Stimulated activated CD4-positive, alpha-beta T cell treated with anti-CD3 and anti-CD28 coated beads, Interleukin-1b, Interleukin-23, amount 100 ng/mL, for 4 hours (primary cell): ENCODE measurements at regions not wholly inside any gene's neighbourhood (a gene's known extent, or its start where the extent isn't known, plus 50 kb on each side); places are given as distances from the start of the nearest gene placed in this dataset.

Experiments used
- DNase-seq, 2 donors: peaks; one replicate each; pipeline ENCODE4 v3.0.0-alpha.2; 2020; ENCODE audit warnings: low read depth in 2 of 2

DNA sequence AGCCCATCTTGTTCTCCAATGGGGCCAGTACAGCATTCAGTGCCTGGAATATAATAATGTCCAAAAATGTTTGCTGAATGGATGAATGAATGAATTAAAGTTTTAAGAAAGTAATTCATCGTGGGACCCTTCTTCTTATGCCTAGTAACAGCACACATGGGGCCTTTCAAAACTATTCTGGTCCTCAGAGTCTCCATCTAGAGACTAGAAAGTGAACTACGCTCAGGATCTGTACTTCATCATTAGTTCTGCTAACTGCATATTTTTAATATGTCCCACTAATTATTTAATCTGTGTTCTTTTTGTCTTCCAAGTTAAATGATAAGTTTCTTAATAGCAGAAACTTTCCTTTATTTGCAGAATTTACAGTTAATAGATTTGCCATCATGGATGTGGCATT lies 172.5 kb downstream of the SMAD2 start:
- no peak for DNase-seq

DNA sequence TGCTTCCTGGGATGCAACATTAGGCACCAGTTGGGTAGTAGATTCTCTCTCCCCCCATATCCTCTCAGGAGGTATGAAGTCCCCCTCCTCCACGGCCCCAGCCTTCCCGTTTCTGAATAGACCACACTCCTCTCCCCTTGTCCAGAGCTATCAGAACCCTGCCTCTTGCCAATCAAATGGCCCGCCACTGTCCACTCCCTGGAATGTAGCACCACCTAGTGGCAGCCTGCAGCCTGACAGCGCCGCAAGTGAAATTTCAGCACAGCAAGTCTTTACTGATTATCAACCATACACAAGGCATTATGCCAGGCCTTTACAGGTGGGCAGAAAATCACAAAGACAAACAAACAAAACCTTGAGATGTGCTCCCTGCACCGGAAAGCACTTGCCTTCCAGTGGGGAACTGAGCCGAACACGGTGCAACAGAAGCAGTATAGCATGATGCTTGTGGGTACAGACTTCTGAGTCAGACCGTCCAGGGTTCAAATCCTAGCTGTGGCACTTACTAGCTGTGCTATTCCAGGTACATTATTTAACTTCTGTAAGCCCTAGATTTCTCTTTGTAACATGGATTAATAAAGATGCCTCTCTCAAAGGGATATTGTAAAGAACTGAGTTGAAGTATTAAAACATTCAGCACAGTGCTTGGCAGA lies 174.0 kb downstream of the SMAD2 start:
- peak; percentile 27 to 34 for DNase-seq

DNA sequence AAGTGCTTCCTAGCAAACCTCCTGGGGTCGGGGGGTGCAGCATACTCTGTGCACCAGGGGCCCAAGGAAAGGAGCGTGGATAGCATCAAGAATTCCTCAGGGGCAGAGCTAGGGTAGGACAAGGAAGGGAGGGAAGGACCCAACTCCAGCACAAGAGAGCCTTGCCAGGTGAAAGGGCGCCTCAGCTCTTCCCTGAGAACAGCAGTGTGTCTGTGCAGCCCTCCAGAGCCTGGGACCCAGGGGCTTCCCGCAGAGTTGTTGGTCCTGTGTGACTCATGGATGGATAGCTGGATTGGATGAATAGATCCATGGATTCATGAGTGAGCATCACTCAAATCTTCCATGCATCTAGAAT lies 175.4 kb downstream of the SMAD2 start:
- no peak for DNase-seq

DNA sequence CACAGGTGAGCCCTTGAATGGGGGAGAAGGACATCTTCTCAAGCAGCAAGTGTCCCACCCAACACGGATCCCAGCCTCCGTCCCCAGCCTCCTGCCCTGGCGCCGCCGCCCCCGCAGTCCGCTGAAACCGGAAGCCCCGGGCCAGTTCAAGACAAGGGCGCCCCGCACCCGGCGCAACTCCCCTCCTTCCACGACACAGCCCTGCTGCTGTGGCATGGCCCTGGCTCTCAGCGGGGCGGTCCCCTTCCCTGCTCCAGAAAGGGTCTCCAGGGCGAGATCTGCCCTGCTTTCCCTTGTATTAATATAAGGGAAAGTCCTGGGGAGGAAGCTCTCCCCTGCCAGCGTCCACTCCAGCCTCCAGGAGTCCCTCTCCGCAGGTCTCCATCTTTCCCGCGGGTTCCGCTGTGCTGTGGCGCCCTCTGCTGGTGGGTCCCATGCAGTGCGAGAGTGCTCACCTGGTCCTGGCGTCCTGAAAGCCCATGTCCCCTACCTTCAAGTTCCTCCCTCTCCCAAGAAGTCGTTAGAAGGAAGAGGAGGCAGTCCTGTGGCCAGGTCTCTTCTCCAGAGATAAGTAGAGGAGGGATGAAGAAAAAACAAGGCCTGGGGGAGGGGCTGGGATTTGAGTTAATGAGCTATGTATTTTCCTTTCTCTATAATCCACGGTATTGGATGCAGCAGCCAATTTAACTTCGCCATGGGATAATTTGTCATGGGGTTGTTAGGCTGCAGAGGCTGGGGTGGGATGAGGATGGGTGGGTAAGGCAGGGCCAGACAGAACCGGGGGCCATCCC lies 176.0 kb downstream of the SMAD2 start:
- DNase-seq = peak in 1 of 2 donors; percentile 38

DNA sequence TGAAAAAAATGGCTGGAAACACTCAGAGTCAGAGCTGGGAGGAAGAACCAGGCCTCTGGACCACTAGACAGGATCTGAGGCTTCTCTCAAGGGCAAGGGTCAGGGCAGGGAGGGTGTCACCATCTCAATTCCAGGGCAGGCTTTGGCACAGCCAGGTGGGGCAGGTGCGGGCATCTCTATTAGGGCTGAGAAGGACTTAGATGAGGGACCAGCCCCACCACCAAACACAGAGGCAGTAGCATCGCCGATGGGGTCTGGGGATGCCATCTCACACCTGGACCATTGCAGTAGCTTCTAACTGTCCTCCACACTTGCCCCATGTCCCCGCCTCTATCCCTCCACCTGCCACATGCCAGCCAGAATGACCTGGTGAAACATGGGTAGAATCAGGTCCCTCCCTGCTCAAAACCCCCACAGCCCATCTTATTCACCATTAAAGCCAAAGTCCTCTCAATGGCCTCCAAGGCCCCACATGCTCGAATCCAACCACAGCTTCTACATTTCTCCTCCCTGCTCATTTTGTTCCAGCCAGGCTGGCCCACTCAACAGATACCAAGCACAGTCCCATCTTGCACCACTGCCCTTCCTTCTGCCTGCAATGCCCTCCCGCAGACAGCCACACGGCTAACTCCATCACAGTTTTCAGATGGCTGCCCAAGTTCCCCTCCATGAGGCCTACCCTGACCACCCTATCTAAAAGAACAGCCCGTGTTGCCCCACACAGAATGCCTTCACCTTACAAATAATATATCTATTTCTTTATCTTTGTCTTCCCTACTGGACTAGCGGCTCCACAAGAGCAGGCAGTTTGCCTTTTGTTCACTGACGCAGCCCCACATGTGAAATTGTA lies 177.4 kb downstream of the SMAD2 start:
- DNase-seq = no peak

DNA sequence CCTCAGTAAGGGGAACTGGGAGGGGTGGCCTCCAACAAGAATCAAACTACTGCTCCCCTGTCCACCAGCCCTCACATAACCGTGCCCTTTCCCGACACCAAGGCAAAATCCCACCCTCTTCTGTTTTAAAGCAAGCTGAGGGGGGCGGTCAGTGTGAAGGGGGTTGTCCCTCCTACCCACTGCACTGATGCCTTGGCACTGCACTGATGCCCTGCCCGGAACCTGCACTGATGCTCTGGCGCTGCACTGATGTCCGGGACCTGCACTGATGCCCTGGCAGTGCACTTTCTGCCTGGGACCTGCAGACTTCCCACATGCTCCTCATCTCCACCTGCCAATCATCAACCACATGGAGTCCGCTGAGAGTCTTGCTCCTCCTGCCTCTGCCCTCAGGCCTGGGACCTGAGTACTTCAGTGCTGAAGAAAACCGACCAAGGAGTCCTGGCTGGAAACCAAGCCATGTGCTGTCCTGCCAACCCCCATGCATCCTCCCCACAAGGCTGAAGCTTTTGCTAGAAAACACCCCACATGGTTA lies 179.5 kb downstream of the SMAD2 start:
- DNase-seq = no peak

DNA sequence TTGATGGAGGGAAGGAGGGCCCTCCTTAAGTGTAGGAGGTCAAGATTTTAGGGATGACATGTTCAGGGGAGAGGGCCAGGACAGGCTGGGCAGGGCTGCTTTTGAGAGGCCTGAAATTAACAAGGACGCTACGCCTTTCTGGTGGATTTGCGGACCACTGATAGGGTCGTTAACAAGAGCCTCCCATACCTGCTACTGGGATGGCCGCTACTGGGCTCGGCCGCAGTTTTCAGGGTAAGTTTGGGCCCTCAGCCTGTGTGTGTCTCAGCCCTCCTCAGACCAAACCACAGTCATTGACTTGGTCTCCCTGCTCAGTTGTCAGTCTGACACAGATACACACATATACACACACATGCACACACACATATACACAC lies 180.9 kb downstream of the SMAD2 start:
- no peak for DNase-seq

DNA sequence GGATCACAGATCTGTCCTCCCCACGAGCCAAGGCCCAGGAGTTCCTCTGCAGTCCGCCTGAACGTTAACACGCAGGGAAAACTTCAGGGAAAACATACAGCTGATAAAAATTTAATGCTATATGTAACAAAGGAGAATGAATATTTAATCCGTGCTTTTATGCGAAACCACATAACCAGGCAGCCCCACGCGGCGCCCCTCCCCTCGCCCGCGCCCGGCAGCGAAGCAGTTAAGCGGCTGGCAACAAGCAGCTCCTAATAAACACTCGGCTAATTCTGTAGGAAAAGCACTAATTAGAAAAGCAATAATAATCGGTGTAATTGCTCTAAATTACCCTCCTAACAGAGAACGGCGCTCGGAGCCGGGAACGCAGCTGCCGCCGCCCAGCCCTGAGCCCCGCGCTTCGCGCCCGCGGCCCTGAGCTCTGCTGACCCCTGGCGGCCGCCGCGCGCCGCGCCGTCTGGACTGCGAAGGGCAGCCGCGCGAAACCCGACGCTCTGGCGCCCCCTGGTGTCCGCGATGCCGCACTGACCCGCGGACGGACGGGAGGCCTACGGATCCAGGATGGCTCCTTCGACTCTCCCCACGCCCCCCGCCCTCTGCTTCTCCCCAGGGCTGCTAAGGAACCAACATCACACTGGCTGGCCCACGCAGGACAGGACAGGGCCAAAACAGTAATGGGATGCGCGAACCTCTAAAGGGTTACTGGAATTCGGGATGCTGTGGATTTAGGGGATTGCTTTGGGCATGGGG lies 181.4 kb downstream of the SMAD2 start:
- peak; percentile 74 to 79 for DNase-seq

DNA sequence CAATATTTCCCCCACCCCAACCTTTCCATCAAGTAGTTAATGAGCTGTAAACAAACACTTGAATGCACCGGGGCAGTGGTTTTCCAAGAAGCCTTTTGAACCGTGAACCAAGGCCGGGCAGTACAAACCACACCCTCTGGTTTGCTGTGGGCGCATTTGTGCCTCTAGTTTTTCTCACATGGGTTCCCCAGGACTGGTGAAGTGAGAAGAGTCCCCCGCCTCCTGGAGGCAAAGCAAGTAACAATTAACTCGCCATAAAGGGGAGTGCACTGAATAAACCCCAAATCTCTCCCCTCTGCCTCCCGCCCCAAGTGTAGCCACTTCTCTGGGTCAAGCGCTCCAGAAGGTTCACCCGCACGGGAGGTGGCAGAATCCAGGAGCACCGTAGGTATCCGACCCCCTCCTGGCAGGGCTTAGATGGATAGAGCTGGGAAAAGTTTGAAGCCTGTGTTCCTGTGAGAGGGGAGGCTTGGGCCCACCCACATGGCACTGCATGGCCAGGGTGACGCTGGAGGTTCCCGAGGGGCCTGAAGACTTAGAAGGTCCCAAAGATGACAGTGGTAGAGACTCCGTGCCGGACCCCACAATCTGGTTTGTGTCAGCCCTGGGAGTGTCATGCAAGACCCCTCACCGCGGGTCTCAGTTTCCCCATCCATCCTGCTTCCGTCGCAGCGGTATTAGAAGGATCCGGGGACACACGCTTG lies 182.2 kb downstream of the SMAD2 start:
- DNase-seq = no peak

DNA sequence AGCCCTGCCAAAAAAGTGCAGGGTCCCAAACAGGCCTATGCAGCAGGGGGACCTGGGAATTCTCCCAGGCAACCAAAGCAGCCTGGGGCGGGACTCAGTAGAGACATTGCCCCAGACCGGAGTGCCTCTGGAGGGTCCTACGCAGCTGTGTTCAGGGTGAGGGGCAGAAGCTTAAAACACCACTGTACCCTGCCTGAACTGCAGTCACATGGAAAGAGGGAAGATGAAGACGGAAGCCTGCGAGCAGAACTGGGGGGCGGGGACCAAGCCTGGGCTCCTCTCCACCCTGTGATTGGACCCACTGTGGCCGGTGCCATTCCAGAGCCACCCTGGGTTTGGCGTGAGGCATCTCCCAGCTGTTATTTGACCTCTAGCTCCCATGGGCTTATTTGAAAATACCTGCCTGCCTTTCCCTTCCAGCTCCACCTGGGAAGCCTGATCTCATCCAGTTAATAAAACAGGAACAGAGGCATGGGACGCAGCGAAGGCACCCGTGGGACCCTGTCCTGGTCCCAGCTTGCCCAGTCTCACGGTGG lies 183.1 kb downstream of the SMAD2 start:
- no peak for DNase-seq

DNA sequence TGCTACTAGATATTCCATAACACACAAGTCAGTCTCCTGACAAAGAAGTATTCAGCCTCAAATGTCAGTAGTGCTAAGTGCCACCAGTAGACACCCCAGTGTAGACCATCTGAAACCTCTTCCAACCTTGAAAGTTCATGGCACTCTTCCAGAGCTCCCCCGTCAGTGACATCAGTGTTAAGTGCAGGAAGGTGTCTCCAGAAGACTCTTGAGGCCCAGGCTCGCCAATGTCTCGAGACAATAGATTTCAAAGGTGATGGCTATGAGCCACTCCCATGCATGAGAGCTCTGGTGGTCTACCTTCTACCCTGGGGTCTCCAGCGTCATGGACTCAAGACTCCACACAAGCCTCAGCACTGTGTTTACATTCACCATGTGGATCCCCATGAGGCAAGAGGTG lies 183.8 kb downstream of the SMAD2 start:
- no peak for DNase-seq

DNA sequence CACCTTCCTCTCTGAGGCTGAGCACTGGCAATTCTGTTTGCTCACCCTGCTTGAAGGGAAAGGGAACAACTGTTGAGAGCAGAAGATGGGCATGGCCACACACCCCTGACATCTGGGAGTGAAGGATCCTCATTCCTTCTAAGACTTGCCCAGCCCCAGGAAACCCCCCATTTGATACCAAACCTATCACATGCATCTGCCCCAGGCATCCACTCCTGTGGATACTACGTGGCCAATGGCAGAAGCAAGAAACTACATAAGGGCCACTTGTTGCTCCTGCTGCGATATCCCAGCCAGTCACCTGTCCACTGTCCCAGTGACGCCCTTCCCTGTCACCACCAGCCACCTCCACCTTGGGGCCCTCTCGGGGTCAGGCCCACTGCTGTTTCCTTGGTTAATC lies 185.2 kb downstream of the SMAD2 start:
- DNase-seq = no peak

DNA sequence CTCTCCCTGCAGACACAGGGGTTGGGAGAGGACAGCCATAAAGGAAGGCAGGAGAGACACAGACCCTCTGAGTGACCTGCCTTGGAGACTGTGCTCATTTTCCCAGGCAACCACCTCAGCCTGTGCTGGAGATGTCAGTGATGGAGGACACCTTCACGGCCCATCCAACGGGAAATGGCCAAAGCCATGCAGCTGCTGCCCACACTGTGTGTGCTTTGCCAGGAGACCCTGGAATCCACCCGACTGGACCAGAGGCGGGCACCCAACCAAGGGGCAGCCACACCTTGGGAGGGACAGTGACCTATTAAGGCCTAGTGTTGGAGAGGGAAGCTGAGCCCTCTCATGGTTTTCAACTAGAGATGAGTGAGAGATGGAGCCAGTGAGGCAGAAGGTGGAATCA lies 192.5 kb downstream of the SMAD2 start:
- DNase-seq = no peak

DNA sequence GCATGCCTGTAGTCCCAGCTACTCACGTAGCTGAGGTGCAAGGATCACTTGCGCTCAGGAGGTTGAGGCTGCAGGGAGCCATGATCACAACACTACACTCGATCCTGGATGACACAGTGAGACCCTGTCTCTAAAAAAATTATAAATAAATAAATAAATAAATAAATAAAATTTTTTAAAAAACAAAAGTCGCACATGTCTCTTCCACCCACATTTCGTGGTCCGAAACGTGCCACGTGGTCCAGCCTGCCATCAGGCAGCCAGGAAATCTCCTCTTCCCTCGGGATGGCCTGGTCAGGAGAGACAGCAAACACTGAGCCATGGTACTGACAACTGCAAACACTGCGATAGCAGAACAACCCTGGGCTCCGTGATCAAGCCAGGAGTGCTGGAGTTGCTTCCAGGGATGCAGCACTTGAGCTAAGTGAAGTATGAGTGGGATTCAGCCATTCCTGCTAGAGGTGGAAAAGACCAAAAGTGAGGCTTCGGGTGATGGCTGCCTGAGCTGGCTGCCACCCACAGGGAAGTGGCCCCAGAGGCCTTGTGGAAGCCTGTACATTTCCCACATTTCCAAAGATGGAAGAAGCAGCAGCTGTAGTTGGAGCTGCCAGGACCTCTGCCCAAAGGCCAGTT lies 193.1 kb downstream of the SMAD2 start:
- no peak for DNase-seq

DNA sequence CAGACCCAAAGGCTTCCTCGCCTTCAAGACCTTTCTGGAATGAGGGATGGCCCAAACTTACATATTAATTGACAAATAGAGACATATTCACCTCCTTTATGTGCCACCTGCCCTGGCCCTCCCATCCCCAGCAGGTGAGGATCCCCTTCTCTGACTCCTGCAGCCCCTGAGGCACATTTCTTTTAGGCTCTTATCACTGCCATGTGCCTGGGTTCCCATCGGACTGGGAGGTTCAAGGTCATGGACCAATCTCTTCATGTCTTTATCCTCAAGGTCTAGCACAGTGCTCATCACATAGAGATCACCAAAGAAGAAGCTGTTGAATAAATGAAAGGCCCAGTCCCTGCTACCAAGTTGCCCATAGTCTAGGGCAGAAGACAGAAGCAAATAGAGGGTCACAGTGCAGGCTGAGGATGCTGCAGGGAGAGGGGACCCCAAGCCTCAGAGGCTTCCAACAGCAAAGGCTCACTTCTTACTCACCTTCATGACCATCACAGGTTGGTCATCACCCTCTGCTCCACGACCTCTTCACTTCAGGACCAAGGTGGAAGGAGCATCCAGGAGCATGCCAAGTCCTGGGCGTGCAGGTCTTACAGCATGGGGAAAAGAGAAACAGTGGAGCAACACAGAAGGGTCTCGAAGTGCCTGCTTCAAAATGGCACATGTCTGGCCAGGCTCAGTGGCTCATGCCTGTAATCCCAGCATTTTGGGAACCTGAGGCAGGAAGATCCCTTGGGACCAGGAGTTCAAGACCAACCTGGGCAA lies 193.9 kb downstream of the SMAD2 start:
- no peak for DNase-seq

DNA sequence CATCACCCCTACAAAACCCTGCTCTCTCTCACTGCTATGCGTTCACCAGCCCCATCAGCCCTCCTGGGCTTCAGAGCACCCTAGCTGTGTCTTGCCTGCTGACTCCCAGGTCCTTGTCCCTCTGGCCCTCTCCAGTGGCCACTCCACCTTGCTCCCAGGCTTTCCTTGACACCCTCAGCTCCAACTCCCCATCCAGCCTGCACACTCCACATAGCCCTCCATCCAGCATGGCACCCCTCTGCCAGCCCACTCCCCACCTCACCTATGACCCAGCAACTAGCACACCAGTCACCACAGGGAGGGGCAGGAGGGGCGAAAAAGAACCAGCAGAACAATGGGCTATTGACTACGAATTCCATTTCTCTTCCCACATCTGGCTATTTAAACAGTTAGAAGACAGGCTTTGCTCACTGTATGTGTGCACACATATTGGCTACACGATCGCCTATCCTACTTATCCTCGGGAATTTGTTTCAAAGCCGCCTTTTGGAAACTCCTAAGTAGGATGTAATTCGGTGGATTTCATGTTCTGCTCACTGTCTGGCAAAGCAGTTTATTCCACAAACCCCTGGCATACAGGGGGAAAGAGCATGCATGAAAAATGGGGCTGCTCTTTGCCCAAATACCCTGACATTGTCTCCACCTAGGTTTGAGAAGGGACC lies 195.3 kb downstream of the SMAD2 start:
- DNase-seq = no peak

DNA sequence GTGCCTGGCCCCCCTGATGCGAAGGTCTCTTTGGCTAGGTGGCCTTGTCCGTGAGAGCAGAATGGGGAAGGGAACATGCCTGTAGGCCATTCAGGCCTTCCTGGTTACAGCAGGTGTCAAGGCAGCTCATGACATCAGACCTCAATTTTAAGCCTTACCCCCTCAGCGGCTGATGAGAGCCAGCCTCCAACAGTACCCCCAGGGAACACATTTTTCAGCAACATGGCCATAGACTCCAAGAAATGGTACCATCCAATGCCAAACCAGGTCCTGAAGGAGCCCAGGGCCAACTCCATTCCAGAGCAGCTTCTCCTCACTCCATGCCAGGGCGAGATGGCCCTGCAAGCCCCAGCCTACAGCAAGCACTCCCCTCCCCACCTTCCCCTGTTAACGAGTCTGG lies 199.2 kb downstream of the SMAD2 start:
- DNase-seq = no peak

DNA sequence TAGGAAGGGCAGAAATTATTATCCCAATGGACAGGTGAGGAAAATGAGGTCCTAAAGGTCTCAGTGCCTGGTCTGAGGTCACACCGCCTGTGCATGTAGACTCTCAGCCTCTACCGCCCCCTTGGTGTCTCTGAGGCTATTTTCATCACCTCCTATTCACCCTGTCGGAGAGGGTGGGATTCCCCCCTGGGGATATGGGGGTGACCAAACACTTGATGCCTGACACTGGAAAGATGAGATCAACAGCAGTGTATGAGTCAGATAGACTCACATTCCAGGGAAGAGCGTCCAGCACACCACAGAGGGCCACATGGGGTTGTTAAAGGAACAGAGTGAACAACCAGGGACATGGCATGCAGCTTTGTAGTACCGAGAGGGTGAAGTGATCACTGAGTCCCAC lies 199.7 kb downstream of the SMAD2 start:
- DNase-seq = no peak

DNA sequence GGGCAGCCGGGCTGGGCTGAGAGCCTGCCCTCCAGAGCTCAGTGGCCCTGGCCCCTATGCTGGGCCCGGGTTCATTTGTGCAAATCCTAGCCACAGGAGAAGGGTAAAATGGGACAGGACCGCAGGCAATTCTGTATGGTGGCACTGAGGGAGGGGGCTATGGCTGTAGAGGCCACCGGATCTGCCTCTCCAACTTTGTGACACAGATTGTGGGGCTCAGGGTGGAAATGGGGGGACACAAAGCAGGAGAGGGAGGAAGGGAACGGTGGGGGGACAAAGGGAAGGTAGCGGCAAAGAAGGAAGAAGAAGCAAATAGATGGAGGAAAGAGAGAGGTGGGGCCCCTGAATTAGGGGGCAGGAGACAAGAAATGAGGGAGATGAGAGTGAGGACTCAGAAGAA lies 201.1 kb downstream of the SMAD2 start:
- DNase-seq = no peak
